ENCODE measurements at regions not wholly inside any gene's neighbourhood (a gene's known extent, or its start where the extent isn't known, plus 50 kb on each side); places are given as distances from the start of the nearest gene placed in this dataset.

DNA sequence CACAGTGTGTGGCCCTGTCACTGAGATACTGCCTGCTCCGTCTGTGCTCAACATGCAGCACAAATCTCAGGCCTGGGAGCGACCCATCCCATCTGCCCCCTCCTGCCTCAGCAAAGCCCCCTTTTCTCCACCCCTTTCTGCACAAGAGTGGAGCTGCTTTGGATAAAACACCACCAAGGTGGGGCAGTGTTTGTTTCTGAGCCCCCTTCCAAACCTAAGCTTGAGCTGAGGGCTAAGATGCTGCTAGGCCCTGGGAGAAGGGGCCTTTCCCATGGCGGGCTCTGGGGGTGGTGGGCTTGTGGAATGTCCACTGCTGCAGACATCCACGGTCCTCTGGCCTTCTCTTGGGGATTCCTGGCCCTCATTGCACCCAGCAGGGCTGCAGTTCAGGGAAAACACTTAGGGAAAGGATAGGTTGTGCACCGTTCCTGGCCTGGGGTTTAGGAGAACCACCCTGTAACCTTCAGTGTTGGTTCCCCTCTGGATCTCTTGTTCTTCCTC, 594.1 kb downstream of the TBC1D22A start:
- TF ChIP-seq, protein P1, sequence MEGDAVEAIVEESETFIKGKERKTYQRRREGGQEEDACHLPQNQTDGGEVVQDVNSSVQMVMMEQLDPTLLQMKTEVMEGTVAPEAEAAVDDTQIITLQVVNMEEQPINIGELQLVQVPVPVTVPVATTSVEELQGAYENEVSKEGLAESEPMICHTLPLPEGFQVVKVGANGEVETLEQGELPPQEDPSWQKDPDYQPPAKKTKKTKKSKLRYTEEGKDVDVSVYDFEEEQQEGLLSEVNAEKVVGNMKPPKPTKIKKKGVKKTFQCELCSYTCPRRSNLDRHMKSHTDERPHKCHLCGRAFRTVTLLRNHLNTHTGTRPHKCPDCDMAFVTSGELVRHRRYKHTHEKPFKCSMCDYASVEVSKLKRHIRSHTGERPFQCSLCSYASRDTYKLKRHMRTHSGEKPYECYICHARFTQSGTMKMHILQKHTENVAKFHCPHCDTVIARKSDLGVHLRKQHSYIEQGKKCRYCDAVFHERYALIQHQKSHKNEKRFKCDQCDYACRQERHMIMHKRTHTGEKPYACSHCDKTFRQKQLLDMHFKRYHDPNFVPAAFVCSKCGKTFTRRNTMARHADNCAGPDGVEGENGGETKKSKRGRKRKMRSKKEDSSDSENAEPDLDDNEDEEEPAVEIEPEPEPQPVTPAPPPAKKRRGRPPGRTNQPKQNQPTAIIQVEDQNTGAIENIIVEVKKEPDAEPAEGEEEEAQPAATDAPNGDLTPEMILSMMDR (IDR thresholded peaks at IDR 0.05 in 8 of 11, conservative IDR thresholded peaks at IDR 0.05 in 3 of 11) = no peak
- TF ChIP-seq POLR2AphosphoS5 (IDR thresholded peaks at IDR 0.05) (no peak), POLR2A (IDR thresholded peaks at IDR 0.05) (no peak)

Measured in spleen (tissue), 7 donors.